ENCODE measurements at regions not wholly inside any gene's neighbourhood (a gene's known extent, or its start where the extent isn't known, plus 50 kb on each side); places are given as distances from the start of the nearest gene placed in this dataset.

DNA sequence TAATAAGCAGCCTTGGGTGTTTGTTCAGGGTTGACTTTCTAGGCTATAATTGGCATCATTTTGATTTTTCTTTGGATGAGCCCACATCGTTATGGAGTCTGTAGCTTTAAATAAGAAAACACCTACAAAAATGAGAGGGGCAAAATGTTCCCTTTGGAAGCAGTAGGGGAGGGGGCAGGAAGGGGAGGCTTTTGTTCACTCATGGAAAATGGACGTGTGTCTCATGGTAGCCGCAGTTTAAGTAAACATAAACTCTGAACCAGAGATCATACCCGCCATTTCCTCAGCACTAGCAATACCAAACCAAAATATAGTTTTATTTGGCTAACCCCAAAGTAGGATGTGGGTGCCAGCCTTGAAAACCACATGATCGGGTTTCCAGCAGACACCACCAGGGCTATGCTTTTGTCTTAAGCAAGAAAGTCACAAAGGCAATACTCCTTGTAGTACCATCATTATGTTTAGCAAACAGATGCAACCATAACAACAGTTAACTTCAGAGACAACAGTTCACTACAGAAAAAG is 572.5 kb upstream of the JAG1 start:
- intact Hi-C loops (cut with micrococcal nuclease; ENCODE audit: unreplicated experiment): no loop called here
- Mint-ChIP-seq H3K27me3 (ENCODE audit: unreplicated experiment) (no peaks in the 10 kb centered on the region), H3K9me3 (ENCODE audit: low read depth, unreplicated experiment) (peaks cover 6% of the 10 kb centered on the region), H3K4me1 (ENCODE audit: low read depth, unreplicated experiment) (no peaks in the 10 kb centered on the region), H3K27ac (ENCODE audit: unreplicated experiment) (no peak overlapping the region), H3K4me3 (ENCODE audit: low read depth, unreplicated experiment) (no peak overlapping the region), H3K36me3 (ENCODE audit: insufficient read depth, unreplicated experiment) (no peaks in the 10 kb centered on the region)
- TF ChIP-seq, protein P1, sequence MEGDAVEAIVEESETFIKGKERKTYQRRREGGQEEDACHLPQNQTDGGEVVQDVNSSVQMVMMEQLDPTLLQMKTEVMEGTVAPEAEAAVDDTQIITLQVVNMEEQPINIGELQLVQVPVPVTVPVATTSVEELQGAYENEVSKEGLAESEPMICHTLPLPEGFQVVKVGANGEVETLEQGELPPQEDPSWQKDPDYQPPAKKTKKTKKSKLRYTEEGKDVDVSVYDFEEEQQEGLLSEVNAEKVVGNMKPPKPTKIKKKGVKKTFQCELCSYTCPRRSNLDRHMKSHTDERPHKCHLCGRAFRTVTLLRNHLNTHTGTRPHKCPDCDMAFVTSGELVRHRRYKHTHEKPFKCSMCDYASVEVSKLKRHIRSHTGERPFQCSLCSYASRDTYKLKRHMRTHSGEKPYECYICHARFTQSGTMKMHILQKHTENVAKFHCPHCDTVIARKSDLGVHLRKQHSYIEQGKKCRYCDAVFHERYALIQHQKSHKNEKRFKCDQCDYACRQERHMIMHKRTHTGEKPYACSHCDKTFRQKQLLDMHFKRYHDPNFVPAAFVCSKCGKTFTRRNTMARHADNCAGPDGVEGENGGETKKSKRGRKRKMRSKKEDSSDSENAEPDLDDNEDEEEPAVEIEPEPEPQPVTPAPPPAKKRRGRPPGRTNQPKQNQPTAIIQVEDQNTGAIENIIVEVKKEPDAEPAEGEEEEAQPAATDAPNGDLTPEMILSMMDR (IDR thresholded peaks at IDR 0.05; ENCODE audit: unreplicated experiment): no peak
- no peak for DNase-seq
- BruUV-seq (replicated peaks): no TSS peak
- CTCF ChIA-PET: interaction anchor here (0.7 kb wide), 1 partner anchor 272 kb away, joined by 3 read pairs; no protein-coding TSS in a partner anchor

DNA sequence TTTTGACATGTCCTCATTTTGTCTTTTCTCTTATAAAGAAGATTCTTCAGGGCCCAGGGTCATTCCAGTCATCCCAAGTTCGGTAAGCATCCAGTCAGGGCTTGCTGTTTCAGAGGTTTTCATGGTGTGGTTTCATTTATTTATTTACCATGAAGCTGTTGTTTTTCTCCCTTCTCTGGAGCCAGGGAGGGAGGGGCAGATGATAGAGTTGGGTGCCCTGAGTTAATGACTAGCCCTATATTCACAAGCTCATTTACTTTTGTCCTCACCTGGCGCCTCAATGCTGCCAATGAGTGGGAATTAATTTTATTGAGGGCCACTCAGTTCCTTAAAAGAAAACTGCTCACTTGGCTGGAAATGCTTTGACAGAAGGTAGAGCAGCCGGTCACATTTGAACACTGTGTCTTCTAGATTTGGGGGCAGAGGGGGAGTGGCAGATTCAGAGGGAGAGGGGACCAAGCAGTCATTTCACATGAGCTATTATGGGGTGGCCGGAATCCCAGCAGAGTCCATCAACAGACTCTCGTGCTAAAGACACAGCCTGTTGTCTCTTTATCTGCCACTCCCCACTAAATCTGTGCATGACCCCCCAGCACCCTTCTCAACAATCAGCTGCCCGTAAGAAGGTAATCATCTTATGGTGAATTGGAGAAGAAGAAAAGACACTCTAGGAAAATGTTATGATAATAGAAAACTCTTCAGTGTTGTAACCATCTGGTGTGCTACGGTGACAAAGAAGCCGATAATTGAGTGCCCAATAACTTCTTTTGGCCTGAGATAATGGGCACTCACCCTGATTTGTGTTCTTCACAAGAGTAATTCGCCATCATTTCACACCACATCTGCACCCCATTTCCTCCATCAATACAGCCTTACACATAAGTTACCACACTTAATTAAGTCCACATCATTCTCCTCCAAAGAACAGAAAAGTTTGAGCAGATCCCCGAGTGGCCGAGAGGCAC is 573.5 kb upstream of the JAG1 start:
- H3K9me3 Mint-ChIP-seq (ENCODE audit: low read depth, unreplicated experiment): peaks cover 6% of the 10 kb centered on the region
- intact Hi-C loops (cut with micrococcal nuclease; ENCODE audit: unreplicated experiment): no loop called here
- no TSS peak for BruUV-seq (replicated peaks)
- CTCF ChIA-PET: no interaction called here
- H3K36me3 Mint-ChIP-seq (ENCODE audit: insufficient read depth, unreplicated experiment): no peaks in the 10 kb centered on the region
- H3K4me1 Mint-ChIP-seq (ENCODE audit: low read depth, unreplicated experiment): no peaks in the 10 kb centered on the region
- TF ChIP-seq, protein P1 (IDR thresholded peaks at IDR 0.05; ENCODE audit: unreplicated experiment): no peak
- no peak for DNase-seq
- no peaks in the 10 kb centered on the region for H3K27me3 Mint-ChIP-seq (ENCODE audit: unreplicated experiment)
- no peak overlapping the region for H3K27ac Mint-ChIP-seq (ENCODE audit: unreplicated experiment)
- no peak overlapping the region for H3K4me3 Mint-ChIP-seq (ENCODE audit: low read depth, unreplicated experiment)

DNA sequence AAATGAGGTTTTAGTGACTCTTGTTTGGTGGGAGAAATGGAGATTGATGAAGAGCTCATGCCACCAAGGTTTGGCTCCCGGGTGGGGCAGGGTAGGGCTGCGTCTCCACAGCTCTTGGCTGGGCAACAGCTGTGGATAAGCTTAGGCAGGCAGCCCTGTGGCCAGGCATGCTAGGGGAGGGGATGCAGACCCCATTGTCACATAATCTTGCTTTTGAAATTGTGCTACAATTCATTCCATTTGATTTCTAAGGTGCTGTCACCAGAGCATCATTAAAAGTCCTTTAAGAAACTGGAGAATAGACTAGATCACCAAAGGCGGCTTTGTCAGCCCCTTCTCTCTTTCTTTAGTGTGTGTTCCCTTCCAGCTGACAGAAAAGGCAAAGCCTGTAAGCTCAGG is 574.2 kb upstream of the JAG1 start:
- DNase-seq: no peak
- no TSS peak for BruUV-seq (replicated peaks)
- intact Hi-C loops (cut with micrococcal nuclease; ENCODE audit: unreplicated experiment): no loop called here
- Mint-ChIP-seq H3K4me1 (ENCODE audit: low read depth, unreplicated experiment) (no peaks in the 10 kb centered on the region), H3K4me3 (ENCODE audit: low read depth, unreplicated experiment) (no peak overlapping the region), H3K27ac (ENCODE audit: unreplicated experiment) (no peak overlapping the region), H3K27me3 (ENCODE audit: unreplicated experiment) (no peaks in the 10 kb centered on the region), H3K36me3 (ENCODE audit: insufficient read depth, unreplicated experiment) (no peaks in the 10 kb centered on the region), H3K9me3 (ENCODE audit: low read depth, unreplicated experiment) (peaks cover 2% of the 10 kb centered on the region)
- CTCF ChIA-PET: no interaction called here
- TF ChIP-seq, protein P1 (IDR thresholded peaks at IDR 0.05; ENCODE audit: unreplicated experiment): no peak

DNA sequence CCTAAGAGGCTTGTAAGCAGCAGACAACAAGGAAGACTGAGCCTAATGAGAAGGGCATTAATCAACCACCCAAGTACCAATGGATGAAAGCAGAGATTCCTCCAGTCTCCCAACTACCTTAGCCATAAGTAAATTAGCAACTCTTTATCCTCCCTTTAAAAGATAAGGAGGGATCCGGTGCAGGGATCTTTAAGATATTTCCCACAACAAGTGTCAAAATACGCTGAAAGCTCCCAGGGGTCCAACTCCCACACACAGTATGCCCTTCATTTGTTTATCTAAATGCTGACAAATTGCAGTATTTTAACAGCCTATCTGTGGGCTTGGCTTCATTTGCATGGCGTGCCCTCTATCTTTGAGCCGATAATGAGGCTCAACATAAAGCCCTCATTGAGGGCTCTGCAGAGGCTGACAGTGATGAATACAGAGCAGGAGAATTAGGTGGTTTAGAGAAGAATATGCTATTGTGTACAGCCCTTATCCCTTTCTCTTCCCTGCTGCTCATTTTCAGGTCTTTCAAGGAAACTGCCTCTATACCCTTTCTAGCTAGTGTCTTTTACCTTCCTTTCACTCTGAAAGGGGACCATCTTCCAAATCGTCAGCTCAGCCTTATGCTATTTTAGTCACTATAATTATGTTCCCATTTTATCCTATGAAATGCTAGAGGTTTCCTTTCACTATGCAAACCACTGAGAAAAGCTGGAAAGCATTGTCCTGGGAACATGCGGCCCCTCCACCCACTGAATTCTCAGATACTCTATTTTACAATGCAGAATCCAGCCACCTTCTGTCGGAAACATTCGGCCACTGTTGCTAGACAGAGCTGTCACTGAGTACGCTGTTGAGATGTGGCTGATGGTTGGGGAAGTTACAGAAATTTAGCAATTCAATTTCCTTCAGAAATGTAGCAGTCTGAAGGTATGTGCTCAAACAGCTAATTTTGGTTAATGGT is 575.2 kb upstream of the JAG1 start:
- no peak overlapping the region for H3K27ac Mint-ChIP-seq (ENCODE audit: unreplicated experiment)
- CTCF ChIA-PET: no interaction called here
- BruUV-seq (replicated peaks): no TSS peak

More for the DNA sequence above, 575.2 kb upstream of the JAG1 start:
- no peak overlapping the region for H3K4me3 Mint-ChIP-seq (ENCODE audit: low read depth, unreplicated experiment)
- DNase-seq: no peak
- TF ChIP-seq, protein P1 (IDR thresholded peaks at IDR 0.05; ENCODE audit: unreplicated experiment): no peak
- H3K4me1 Mint-ChIP-seq (ENCODE audit: low read depth, unreplicated experiment): no peaks in the 10 kb centered on the region
- intact Hi-C loops (cut with micrococcal nuclease; ENCODE audit: unreplicated experiment): no loop called here
- no peaks in the 10 kb centered on the region for H3K36me3 Mint-ChIP-seq (ENCODE audit: insufficient read depth, unreplicated experiment)
- peaks cover 7% of the 10 kb centered on the region for H3K9me3 Mint-ChIP-seq (ENCODE audit: low read depth, unreplicated experiment)
- no peaks in the 10 kb centered on the region for H3K27me3 Mint-ChIP-seq (ENCODE audit: unreplicated experiment)

All from Calu3 (cell line).